Trophoblast cell (in vitro differentiated cells and primary cell): ENCODE measurements at regions not wholly inside any gene's neighbourhood (a gene's known extent, or its start where the extent isn't known, plus 50 kb on each side); places are given as distances from the start of the nearest gene placed in this dataset.

Experiments
- DNase-seq, 2 donors: peaks; one replicate each; pipeline ENCODE4 v3.0.0-alpha.2; 2016
- H2AFZ ChIP-seq: 2 replicates; pipeline ENCODE4 v1.6.1; 2013; ENCODE audit warnings: low read length, moderate library complexity, mild to moderate bottlenecking; ENCODE audit not compliant: insufficient read depth, poor library complexity
- H2AK5ac ChIP-seq: 2 replicates; pipeline ENCODE4 v1.6.1; 2013; ENCODE audit warnings: mild to moderate bottlenecking, low read length
- H2BK120ac ChIP-seq: 2 replicates; pipeline ENCODE4 v1.6.1; 2013; ENCODE audit warnings: low read length, mild to moderate bottlenecking, moderate library complexity; ENCODE audit not compliant: insufficient read depth, poor library complexity
- H2BK12ac ChIP-seq: 2 replicates; pipeline ENCODE4 v1.6.1; 2013; ENCODE audit warnings: mild to moderate bottlenecking, low read length, moderate library complexity
- H2BK5ac ChIP-seq: 2 replicates; pipeline ENCODE4 v1.6.1; 2013; ENCODE audit warnings: low read length, low read depth, moderate library complexity, mild to moderate bottlenecking; ENCODE audit not compliant: poor library complexity
- H3K14ac ChIP-seq: 2 replicates; pipeline ENCODE4 v1.6.1; 2013; ENCODE audit warnings: mild to moderate bottlenecking, low read length
- H3K18ac ChIP-seq: 2 replicates; pipeline ENCODE4 v1.6.1; 2013; ENCODE audit warnings: mild to moderate bottlenecking, low read length
- H3K23ac ChIP-seq: 2 replicates; pipeline ENCODE4 v1.6.1; 2013; ENCODE audit warnings: low read length
- H3K27ac ChIP-seq: 2 replicates; pipeline ENCODE4 v1.5.1; 2013; ENCODE audit warnings: low read depth, mild to moderate bottlenecking, inconsistent platforms, low read length, moderate library complexity
- H3K27me3 ChIP-seq: 2 replicates; pipeline ENCODE4 v1.6.1; 2013; ENCODE audit warnings: inconsistent platforms, mild to moderate bottlenecking, low read length, moderate library complexity; ENCODE audit not compliant: insufficient read depth
- H3K36me3 ChIP-seq, 2 experiments: 1 replicate in 1 of 2; 2 replicates in 1 of 2; pipeline ENCODE4 v1.6.1; 2013; ENCODE audit warnings: low read length in 2 of 2, mild to moderate bottlenecking in 2 of 2, moderate library complexity in 1 of 2; ENCODE audit not compliant: insufficient read depth in 2 of 2, control insufficient read depth in 1 of 2
- H3K4ac ChIP-seq: 2 replicates; pipeline ENCODE4 v1.6.1; 2013; ENCODE audit warnings: low read depth, mild to moderate bottlenecking, low read length, moderate library complexity
- H3K4me1 ChIP-seq, 2 experiments: 1 replicate in 1 of 2; 2 replicates in 1 of 2; pipeline ENCODE4 v1.6.1; 2013; ENCODE audit warnings: low read length in 2 of 2, mild to moderate bottlenecking in 2 of 2, moderate library complexity in 1 of 2; ENCODE audit not compliant: insufficient read depth in 2 of 2, control insufficient read depth in 1 of 2
- H3K4me2 ChIP-seq: 2 replicates; pipeline ENCODE4 v1.6.1; 2013; ENCODE audit warnings: inconsistent platforms, mild to moderate bottlenecking, low read length, moderate library complexity
- H3K4me3 ChIP-seq: 2 replicates; pipeline ENCODE4 v1.5.1; 2013; ENCODE audit warnings: mild to moderate bottlenecking, low read depth, low read length, inconsistent platforms
- H3K79me1 ChIP-seq: one replicate; pipeline ENCODE4 v1.6.1; 2013; ENCODE audit warnings: low read length
- H3K79me2 ChIP-seq: 2 replicates; pipeline ENCODE4 v1.6.1; 2013; ENCODE audit warnings: low read length, mild to moderate bottlenecking; ENCODE audit not compliant: control insufficient read depth, insufficient read depth, poor library complexity
- H3K9ac ChIP-seq: 2 replicates; pipeline ENCODE4 v1.6.1; 2013; ENCODE audit warnings: mild to moderate bottlenecking, low read length
- H3K9me3 ChIP-seq: 2 replicates; pipeline ENCODE4 v1.6.1; 2013; ENCODE audit warnings: low read depth, mild to moderate bottlenecking, control low read depth, inconsistent platforms, low read length; ENCODE audit not compliant: insufficient read depth
- H4K12ac ChIP-seq: 2 replicates; pipeline ENCODE4 v1.6.1; 2013; ENCODE audit warnings: low read depth, mild to moderate bottlenecking, low read length, moderate library complexity
- H4K8ac ChIP-seq: 2 replicates; pipeline ENCODE4 v1.6.1; 2013; ENCODE audit warnings: low read depth, mild to moderate bottlenecking, low read length, moderate library complexity
- H4K91ac ChIP-seq: one replicate; pipeline ENCODE4 v1.6.1; 2013; ENCODE audit warnings: low read depth, mild to moderate bottlenecking, low read length, moderate library complexity
- WGBS: extraction: QIAGEN DNeasy Blood & Tissue Kit; methylation state at CpG from one replicate; pipeline ENCODE4 v1.1.7; 2013; ENCODE audit warnings: missing lambda C conversion rate; ENCODE audit not compliant: insufficient read length, insufficient coverage; ENCODE audit errors: extremely low coverage; 5-methylcytosine and 5-hydroxymethylcytosine counted together

- H3K4ac ChIP-seq: no peak overlapping the region
- no peak overlapping the region for H3K27ac ChIP-seq
- H3K18ac ChIP-seq: no peak overlapping the region
- no peak overlapping the region for H3K9ac ChIP-seq
- no peak overlapping the region for H2BK5ac ChIP-seq
- no peak for DNase-seq
- H3K4me3 ChIP-seq: peak overlapping the region; percentile 25
- H3K4me2 ChIP-seq: no peak overlapping the region
- no CpG with 5 or more reads among the region's 3 CpGs for WGBS
- H4K12ac ChIP-seq: no peak overlapping the region
- no peaks in the 10 kb centered on the region for H3K9me3 ChIP-seq
- H2BK12ac ChIP-seq: no peak overlapping the region
- no peak overlapping the region for H3K23ac ChIP-seq
- H3K14ac ChIP-seq: no peak overlapping the region
- H2AFZ ChIP-seq: no peak overlapping the region
- H3K79me1 ChIP-seq: no peaks in the 10 kb centered on the region
- H2BK120ac ChIP-seq: no peak overlapping the region
- no peaks in the 10 kb centered on the region for H3K79me2 ChIP-seq
- H2AK5ac ChIP-seq: no peak overlapping the region
- no peaks in the 10 kb centered on the region for H3K4me1 ChIP-seq
- H3K27me3 ChIP-seq: no peaks in the 10 kb centered on the region
- H3K36me3 ChIP-seq: no peaks in the 10 kb centered on the region
- no peak overlapping the region for H4K91ac ChIP-seq
- no peak overlapping the region for H4K8ac ChIP-seq
Measured at GRCh38 chr6:77373955-77374354, 89.3 kb downstream of the HTR1B start.

GRCh38 chr6:77371748-77372147, 91.5 kb downstream of the HTR1B start:
- no CpG with 5 or more reads among the region's 5 CpGs for WGBS
- Histone ChIP-seq H3K79me1 (no peaks in the 10 kb centered on the region), H3K23ac (no peak overlapping the region), H3K9me3 (no peaks in the 10 kb centered on the region), H3K4ac (no peak overlapping the region), H2AK5ac (no peak overlapping the region), H4K91ac (no peak overlapping the region), H3K36me3 (no peaks in the 10 kb centered on the region), H3K27me3 (no peaks in the 10 kb centered on the region), H2BK120ac (no peak overlapping the region), H3K4me3 (no peak overlapping the region), H2BK12ac (no peak overlapping the region), H3K79me2 (no peaks in the 10 kb centered on the region), H2BK5ac (no peak overlapping the region), H3K4me2 (no peak overlapping the region), H3K18ac (no peak overlapping the region), H2AFZ (no peak overlapping the region), H3K14ac (no peak overlapping the region), H3K27ac (no peak overlapping the region), H4K12ac (no peak overlapping the region), H4K8ac (no peak overlapping the region), H3K4me1 (no peaks in the 10 kb centered on the region), H3K9ac (no peak overlapping the region)
- no peak for DNase-seq

GRCh38 chr6:77368660-77369313, 94.5 kb downstream of the HTR1B start:
- H3K36me3 ChIP-seq: no peaks in the 10 kb centered on the region
- no CpG with 5 or more reads among the region's 20 CpGs for WGBS

GRCh38 chr6:77366798-77367197, 96.5 kb downstream of the HTR1B start:
- no peak for DNase-seq
- WGBS: no CpG with 5 or more reads among the region's 2 CpGs
- no peak overlapping the region for H3K9ac ChIP-seq

More at GRCh38 chr6:77368660-77369313, 94.5 kb downstream of the HTR1B start:
- no peaks in the 10 kb centered on the region for H3K79me2 ChIP-seq
- H3K4ac ChIP-seq: peak overlapping the region; percentile 39
- peak overlapping the region; percentile 64 for H3K14ac ChIP-seq
- peak overlapping the region; percentile 35 for H2BK5ac ChIP-seq
- no peak for DNase-seq
- H3K79me1 ChIP-seq: no peaks in the 10 kb centered on the region
- H3K18ac ChIP-seq: no peak overlapping the region
- no peaks in the 10 kb centered on the region for H3K27me3 ChIP-seq
- H2BK120ac ChIP-seq: no peak overlapping the region
- peak overlapping the region; percentile 57 for H4K91ac ChIP-seq
- no peak overlapping the region for H2AK5ac ChIP-seq
- peak overlapping the region; percentile 40 for H3K27ac ChIP-seq
- H3K4me3 ChIP-seq: peak overlapping the region; percentile 67
- peak overlapping the region; percentile 36 for H3K4me2 ChIP-seq
- H3K23ac ChIP-seq: no peak overlapping the region
- no peak overlapping the region for H3K9ac ChIP-seq
- no peaks in the 10 kb centered on the region for H3K4me1 ChIP-seq
- peak overlapping the region; percentile 13 for H4K8ac ChIP-seq
- no peaks in the 10 kb centered on the region for H3K9me3 ChIP-seq
- peak overlapping the region; percentile 12 for H2AFZ ChIP-seq
- H2BK12ac ChIP-seq: no peak overlapping the region
- no peak overlapping the region for H4K12ac ChIP-seq

More at GRCh38 chr6:77366798-77367197, 96.5 kb downstream of the HTR1B start:
- no peak overlapping the region for H4K12ac ChIP-seq
- H3K4me2 ChIP-seq: no peak overlapping the region
- H3K27me3 ChIP-seq: no peaks in the 10 kb centered on the region
- no peaks in the 10 kb centered on the region for H3K79me1 ChIP-seq
- no peaks in the 10 kb centered on the region for H3K79me2 ChIP-seq
- H2BK120ac ChIP-seq: no peak overlapping the region
- no peak overlapping the region for H2BK12ac ChIP-seq
- H3K23ac ChIP-seq: no peak overlapping the region
- H3K4ac ChIP-seq: no peak overlapping the region
- H2BK5ac ChIP-seq: no peak overlapping the region
- H2AK5ac ChIP-seq: no peak overlapping the region
- H3K27ac ChIP-seq: no peak overlapping the region
- H2AFZ ChIP-seq: no peak overlapping the region
- no peak overlapping the region for H4K8ac ChIP-seq
- no peaks in the 10 kb centered on the region for H3K4me1 ChIP-seq
- H3K18ac ChIP-seq: no peak overlapping the region
- no peak overlapping the region for H3K14ac ChIP-seq
- H3K9me3 ChIP-seq: peaks cover 2% of the 10 kb centered on the region
- H4K91ac ChIP-seq: no peak overlapping the region
- H3K4me3 ChIP-seq: no peak overlapping the region
- peaks cover 2 to 3% of the 10 kb centered on the region in 2 experiments for H3K36me3 ChIP-seq
